Inflammatory macrophage treated with lipopolysaccharide for 4 hours (primary cell): ENCODE measurements at regions not wholly inside any gene's neighbourhood (a gene's known extent, or its start where the extent isn't known, plus 50 kb on each side); places are given as distances from the start of the nearest gene placed in this dataset.

ENCODE experiments used
- DNase-seq: peaks from one replicate; pipeline ENCODE4 v3.0.0-alpha.2; 2020

DNA sequence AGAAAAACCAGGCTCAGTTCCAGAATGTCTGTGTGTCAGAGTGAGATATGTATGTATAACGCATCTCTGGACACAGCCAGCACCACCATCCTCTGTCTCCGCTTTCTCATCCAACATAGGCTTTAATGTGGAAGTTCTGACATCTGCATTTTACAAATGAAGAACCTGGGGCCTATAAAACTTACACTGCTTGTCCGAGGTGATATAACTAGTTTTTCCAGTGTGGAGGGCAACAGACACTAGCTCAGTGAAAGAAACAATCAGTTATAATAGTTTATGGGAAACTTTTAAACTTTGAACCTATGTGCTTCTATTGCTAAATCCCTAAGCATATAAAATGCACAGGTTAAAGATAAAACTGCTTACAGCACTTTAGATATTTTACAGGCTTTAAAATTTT is 208.7 kb downstream of the CRPPA start:
- no peak for DNase-seq

DNA sequence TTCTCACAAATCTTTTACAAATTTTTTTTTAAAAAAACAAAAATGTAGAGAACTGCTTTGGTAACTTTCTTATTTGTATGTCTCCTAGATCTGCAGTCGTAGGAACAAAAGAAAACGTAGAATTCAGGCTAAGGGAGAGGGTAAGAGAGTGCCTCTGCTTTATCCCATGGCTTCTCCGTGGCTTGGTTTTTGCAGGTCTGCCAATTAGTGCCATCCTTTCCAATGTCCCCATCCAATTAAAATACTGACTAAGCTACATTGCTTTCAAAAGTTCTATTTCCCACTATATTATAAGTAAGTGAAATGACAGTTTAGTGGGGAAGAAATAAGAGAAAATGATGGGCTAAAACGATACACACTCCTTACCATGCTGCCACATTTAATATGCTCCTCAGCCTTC is 209.3 kb downstream of the CRPPA start:
- DNase-seq, result no peak

DNA sequence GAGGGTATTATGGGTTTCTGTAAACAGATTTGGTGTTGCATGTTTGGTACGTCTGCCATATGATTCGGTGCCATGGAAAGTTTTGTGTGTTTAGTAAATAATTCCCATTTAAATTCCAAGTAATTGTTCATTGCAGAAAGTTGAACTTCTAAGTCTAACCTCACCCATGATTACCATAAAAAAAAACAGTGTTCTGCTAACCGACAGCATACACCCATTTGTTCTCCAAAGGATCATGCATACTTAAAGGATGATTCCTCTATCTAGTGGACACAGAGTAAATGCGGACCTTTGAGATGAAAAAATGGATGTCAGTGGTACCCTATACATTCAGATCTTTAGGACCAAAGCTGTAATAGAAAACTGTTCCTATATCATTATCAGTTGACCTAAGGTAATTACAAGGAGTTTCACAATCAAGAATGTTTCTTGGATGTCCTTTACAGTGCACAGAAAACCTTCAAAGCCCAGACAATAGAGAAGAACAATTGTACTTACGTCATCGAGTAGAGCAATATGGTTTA is 209.9 kb downstream of the CRPPA start:
- DNase-seq, result no peak

DNA sequence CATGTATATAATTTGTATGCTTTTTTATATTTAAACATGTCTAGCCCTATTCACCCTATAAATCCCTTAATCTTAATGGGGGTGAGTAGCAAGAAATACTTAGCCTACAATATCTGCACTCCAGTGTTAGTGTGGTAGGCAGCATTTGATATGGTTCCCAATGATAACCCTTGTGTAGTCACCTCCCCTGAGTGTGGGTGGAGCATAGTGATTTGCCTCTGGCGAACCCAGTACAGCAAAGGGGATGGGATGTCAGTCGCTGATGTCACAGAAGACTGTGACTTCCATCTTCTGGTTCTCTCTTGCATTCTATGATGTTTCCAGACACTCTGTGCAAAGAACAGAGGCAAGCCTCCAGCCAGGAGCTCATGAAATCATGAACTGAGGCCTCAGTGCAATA is 211.2 kb downstream of the CRPPA start:
- DNase-seq, result no peak

DNA sequence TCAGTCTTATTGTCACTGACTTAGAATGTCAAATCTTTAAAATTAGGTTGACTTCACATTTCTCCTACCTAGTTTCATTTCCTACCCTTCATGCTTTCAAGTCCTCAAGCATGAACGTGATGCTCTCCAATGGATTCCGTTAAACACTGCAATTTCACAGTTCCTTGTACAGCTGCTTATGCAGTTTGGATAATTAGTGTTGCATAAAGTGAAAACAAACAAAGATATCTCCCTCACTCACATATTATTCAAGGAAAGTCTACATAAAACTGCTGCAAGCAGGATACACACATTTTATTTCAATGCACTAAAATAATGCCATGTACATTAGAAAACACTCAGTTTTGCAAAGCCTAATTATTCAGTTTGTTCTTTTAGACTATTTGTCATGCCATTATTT is 214.0 kb downstream of the CRPPA start:
- DNase-seq, result no peak

DNA sequence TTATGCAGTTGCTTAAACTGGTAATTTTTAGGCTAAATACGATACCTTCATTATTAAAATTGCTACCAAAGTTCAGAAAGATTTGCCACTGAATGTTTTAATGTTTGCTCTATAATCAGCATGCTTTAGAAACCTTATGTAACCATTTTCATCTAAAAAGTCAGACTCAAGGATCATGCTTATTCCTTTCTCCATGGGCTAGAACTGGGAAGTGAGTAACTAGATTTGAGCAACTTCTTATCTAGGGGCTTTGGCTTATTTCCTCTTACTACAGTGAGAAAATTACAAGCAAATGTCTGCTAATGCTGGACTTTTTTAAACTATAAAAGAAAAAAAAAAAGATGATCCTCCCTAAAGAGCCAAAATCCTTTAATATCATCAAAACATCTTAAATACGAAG is 215.9 kb downstream of the CRPPA start:
- no peak for DNase-seq

DNA sequence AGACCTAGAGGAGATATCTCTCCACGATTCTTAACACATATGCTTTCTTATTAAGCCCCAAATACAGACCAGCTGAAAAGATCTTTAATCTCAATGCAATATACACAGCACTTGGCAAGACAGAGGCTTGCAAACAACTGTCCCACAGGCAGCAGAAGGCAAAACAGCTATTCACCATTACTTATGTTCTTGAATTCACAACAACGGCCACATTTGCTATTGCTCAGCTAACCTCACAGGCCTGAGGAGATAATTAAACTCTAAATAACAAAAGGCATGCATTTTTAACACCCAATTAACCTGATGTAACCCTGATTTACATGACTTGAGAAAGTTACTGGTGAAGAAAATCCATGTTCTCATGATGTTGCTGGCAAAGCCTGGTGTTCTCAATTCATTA is 216.4 kb downstream of the CRPPA start:
- DNase-seq, result no peak

DNA sequence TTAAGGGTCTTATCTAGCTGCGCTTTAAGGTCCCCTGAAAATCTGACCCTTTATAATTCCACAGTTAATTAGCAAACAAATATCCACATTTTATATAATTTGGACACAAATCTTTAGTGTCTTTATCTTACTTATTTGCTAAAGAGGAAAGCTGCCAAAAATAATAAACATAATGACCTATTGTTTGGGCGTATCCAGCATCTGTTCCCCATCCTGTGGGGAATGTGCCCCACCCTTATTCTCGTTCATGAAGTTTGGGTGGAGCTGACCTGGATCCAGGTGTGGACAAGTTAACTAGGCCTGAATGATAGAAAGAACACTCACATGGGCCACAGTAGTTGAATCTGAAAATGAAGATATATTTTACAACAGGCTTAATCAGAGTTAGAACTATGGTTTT is 218.3 kb downstream of the CRPPA start:
- no peak for DNase-seq

DNA sequence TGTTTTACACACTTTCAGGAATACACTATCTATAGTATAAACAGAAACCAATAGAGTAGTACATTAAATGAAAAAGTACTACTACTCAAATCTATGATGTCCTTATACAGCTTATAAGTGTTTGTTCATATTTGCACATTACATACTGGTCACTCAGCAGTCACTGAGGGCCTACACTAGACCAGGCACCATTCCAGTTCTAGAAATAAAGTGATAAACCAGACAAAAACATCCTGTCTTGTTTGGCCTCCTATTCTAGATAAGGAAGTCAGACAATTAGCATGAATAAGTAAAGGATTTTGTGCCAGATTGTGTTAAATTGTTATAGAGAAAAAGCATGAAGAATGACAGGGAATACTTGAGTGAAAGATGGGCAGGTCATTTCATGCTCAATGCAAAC is 219.0 kb downstream of the CRPPA start:
- DNase-seq, result no peak

DNA sequence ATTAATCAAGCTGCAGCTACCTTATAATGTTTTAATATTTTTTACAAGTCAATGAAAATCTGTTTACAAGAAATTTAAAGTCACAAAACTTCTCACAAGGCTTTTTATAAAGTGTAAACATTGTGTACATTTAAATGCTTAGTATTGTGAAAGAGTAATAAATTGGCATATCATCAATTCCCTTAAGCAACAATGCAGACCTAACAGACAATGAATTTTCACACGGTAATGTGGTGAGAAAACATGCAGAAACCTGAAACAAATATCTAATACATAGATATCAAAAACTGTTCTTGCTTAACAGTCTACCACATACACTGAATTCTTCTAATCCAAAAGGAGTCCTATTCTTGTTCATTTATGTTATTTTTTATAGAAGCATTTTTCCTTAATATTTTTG is 220.7 kb downstream of the CRPPA start:
- DNase-seq, result no peak

DNA sequence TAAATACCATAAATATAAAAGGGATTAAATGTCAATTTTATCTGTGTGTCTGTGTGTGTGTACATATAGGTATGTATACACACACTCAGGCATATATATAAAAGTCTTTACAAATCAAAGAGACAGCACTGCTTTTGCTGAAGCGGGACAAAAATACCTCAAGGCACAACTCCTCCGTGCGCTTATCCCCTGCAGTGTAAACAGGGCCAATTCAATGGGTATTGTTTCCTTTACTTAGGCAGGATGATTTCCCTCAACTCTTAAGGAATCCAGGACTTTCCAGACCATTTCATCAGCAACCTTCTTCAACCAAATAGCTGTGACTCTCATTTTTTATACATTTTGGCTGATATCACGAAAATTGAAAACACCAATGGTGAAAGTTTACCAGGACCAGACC is 227.7 kb downstream of the CRPPA start:
- no peak for DNase-seq

DNA sequence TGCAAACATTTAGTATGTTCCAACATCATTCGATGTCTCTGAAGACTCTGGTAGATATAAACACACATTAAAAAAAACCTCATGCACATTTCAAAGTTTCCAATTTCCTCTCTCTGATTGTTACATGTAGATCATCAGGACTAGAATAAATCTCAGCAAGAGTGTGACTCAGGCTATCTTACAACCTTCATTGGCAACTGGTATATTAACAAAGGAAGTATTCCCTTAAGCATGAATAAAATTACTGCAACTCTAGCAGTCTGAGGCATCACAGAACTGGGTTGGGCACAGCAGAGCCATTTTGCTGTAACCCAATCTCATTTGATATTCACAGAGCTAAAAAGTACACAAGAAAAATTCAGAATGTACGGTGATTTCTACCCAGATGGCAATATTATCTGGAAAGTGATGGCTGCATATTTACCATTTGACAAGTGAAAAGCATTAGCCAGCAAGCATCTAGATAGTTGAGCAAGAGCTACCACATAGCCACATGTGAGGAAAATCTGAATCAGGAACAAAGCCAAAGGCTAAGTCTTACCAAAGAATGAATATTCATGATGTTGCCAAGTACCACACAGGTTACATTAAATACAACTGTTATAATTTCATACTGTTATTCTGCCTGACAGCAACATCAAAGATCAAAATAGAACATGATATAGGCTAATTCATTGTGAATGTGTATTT is 232.2 kb downstream of the CRPPA start:
- DNase-seq, result no peak

DNA sequence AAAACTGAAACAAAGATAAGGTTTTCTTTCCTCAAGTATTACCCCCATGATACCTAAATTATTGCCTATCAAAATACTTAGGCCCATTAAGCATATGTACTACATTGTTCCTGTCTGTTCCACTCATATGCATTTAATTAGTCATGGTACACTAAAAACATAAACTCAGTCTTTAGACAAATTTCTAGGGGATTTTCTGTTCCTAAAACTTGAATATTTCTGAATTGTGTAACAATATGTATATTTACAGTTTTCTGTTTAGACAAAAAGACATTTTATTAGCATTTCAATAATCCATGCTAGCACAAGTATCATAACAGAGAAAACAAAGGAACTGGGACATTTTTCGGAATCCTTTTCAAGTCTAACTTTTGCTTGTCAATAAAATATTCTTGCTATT is 234.2 kb downstream of the CRPPA start:
- DNase-seq, result no peak

DNA sequence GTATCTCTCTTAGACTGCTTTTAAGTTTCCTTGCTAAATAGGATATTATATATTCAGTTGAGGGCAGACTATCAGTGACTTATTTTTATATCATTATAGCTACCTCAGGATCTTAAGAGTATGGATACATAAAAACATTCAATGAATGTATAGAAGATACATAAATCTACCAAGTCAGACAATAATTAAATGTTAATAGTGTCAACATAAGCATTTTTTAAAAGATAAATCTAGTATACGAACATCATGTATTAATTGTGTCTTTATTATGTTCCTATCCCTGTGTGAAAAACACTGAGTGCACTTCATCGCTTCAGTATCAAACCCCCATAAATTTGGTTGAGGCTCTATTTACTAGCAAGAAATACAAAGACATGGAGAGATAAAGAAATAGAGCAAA is 242.8 kb downstream of the CRPPA start:
- DNase-seq, result no peak

DNA sequence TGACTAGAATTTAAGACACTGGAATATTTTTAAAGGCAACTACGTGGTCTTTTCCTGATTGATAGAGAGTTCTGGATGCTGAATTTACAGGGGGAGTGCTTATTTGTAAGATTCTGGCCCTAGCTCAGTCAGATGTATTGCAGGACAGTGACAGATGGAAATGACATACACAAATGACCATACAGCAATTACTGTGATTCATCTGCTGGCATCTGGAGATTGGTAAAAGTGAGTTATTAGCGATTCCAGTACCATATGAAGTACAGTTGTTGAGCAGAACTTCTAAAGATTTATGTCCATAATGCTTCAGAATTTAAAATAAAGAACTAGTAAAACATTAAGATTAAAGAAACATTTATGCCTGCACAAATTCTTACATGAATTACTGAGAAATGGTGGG is 243.2 kb downstream of the CRPPA start:
- no peak for DNase-seq

DNA sequence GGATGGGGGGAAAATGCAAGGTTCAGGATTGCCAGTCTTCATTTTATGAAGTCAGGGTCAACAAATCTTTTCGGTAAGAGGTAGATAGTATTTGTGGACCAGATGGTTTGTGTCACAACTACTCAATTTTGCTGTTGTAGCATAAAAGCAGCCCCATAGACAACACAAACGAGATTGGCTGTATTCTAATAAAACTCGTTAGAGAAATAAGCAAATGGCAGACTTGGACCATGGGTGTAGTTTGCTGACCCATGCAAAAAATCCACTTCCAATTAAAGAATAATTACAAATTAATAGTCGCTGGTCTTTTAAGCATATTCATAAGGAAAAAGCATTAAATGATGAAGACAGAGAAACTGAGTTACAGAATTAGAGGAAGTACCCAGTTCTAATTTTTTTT is 247.1 kb downstream of the CRPPA start:
- no peak for DNase-seq

DNA sequence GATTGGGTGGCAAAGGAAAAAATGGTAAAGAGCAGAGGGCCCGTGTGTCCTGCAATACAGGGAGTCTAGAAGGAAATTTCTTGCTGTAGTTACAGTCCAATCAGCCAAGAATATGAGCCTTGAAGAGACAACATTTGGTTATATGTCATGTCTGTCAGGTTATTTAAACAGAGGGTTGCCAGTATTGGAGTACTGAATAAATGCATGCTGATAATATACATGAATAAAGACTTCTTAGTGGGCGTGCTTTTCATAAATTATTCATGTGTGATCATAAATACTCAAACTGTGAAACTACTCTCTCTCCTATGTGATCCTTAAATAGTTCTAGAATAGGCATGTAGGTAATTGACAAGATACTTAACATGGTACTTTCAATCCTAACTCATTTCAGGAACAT is 249.0 kb downstream of the CRPPA start:
- DNase-seq, result no peak

DNA sequence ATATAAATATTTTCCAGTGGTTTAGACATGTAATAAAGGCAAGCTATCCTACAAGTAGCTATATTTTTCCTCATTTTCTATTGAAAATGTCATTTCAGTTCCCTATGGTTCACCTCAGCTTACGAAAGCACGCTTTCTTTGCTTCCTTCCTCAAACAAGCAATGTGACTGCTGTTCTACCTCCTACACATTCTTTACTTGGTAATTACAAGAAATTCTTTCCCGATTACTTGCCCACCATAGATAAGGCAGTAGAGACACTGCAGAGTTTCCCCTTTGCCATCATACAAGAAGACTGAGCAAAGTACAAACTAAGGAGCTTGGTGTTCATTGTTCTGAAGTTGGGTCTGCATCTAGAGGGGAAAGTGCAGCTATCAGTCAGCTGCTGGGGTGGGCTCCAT is 249.4 kb downstream of the CRPPA start:
- DNase-seq, result peak; percentile 17

DNA sequence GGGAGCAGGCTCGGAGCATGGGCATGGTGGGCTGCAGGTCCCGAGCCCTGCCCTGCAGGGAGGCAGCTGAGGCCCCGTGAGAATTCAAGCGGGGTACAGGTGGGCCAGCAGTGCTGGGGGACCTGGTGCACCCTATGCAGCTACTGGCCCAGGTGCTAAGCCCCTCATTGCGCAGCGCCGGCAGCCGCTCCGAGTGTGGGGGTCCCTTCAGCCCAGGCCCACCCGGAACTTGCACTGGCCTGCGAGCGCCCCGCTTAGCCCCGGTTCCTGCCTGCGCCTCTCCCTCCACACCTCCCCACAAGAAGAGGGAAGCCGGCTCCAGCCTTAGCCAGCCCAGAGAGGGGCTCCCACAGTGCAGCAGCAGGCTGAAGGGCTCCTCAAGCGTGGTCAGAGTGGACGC is 250.7 kb downstream of the CRPPA start:
- no peak for DNase-seq

DNA sequence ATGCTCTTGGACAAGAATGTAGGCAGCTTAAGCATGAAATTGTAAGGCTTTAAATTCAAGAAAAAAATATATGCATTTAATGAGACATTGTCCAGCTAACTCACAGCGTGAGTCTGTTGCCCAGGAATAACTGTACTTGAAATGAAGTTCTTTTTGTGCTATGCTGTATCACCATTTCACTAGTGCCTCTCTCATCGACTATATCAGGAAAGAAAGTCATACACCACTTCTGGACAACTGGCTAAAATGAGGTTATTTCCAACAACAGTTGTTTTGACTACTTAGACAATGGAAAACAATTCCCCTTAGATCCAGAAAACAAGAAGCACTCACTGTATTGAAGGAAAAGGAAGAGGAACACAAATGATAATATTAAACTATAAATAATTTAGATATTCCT is 251.8 kb downstream of the CRPPA start:
- DNase-seq, result no peak

DNA sequence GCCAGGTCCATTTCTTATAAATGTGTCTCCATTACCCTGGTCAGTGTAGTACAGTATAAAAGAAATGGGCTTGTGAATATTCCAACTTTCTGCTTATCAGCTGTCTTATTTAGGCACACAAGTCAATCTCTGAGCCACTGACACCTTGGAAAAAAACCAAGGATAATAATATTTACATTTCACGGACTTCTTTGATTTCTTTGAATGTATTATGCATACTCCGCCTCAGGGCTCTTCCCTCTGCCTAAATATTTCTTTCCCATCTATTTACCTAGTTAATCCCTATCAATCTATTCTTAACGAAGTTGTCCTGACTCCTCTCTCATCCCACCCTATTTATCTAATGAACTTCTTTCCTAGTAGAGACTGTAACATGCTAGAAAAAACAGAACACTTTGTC is 253.8 kb downstream of the CRPPA start:
- DNase-seq, result no peak

DNA sequence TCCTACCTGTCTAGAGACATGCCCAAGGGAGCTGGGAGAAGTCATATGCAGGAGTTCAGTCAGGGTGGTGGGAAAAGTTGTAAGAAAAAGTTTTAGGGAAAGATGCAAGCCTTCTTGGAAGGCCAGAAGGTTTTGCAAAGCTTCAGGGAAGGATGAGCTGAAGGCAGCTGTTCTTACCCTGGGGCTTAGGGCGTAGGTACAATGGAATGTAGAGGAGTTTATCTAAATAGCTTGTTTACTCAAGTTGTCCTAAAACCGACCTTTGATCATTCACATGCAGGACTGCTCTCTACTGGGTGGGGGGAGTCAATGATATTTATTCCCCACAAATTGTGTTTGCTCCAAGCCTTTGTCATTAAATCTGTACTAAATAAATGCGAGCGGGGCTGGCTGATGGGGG is 277.0 kb downstream of the CRPPA start:
- no peak for DNase-seq

DNA sequence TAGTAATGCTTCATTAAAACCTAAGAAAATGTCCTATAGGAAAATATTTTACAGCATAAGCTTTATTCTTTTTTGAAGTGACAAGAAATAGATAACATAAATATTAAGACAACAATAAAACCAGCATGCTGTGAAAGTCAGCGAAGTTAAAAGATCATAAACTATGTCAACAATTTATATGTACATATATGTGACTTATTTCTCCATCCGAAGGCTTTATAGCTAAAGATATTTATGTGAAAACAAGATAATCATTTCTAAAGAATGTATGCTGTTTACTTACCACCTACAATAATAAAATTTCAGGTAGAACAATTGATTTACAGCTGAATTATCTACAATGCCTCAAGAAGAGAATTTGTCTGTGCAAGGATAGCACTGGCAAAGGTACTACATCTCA is 283.4 kb downstream of the CRPPA start:
- no peak for DNase-seq

DNA sequence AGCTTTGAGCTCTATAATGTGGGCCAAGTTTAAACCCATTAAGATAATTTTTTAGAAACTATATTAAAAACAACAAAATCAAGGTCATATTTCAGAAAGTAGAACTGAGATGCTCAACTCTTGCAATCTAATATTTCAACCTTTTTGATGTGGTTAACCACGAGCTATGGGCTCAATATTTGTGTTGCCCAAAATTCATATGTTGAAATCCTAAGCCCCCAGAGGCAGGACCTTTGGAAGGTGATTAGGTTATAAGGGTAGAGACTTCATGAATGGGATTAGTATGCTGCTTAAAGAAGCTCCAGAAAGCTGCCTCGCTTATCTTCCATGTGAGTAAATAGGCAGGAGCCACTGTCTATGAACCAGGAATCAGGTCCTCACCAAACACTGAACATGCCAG is 284.4 kb downstream of the CRPPA start:
- DNase-seq, result no peak

DNA sequence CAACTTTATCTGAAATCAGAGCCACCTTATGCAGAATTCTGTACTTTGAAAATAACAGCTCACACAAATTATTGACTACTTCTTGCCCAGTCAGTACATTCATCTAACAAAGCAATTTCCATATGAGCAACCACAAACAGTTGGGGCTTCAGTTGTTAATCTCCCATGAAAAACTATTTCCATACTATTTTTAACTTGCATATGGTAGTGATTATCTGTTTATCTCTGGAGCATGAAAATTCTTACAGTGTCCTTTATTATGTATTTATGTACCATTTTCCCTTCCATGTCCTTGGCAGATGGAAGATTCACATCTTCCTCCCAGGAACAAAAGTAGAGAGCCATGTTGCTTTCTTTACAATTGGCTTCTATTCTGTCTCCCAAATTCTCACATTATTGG is 285.7 kb downstream of the CRPPA start:
- DNase-seq, result no peak
